Natural killer cell (primary cell): ENCODE measurements at regions not wholly inside any gene's neighbourhood (a gene's known extent, or its start where the extent isn't known, plus 50 kb on each side); places are given as distances from the start of the nearest gene placed in this dataset.

ENCODE experiments used
- ATAC-seq, 3 donors: fragments of 150-1000 bp in 2 of 3; fragments of 200-7000 bp in 1 of 3; cut with Tn5 transposase; 1 replicate in 1 of 3; 2 replicates in 2 of 3; pipeline ENCODE4 v1.10.0; 2021; ENCODE audit warnings: mild to moderate bottlenecking in 2 of 3, moderate library complexity in 2 of 3
- DNase-seq, 2 donors: peaks; one replicate each; pipeline versions ENCODE4 v3.0.0 to v3.0.0-alpha.2; 2013 to 2021; ENCODE audit warnings: mixed read lengths in 1 of 2
- H3K27ac ChIP-seq: one replicate; pipeline ENCODE4 v1.5.1; 2013; ENCODE audit warnings: mild to moderate bottlenecking, low read length
- H3K27me3 ChIP-seq: one replicate; pipeline ENCODE4 v1.6.1; 2013; ENCODE audit warnings: low read length; ENCODE audit not compliant: control insufficient read depth, insufficient read depth
- H3K36me3 ChIP-seq: one replicate; pipeline ENCODE4 v1.6.1; 2013; ENCODE audit warnings: low read length; ENCODE audit not compliant: control insufficient read depth, insufficient read depth
- H3K4me1 ChIP-seq: one replicate; pipeline ENCODE4 v1.6.1; 2013; ENCODE audit warnings: low read length; ENCODE audit not compliant: control insufficient read depth, insufficient read depth
- H3K4me3 ChIP-seq: one replicate; pipeline ENCODE4 v1.5.1; 2013; ENCODE audit warnings: low read length
- H3K9me3 ChIP-seq: one replicate; pipeline ENCODE4 v1.6.1; 2013; ENCODE audit warnings: low read length; ENCODE audit not compliant: control insufficient read depth, insufficient read depth
- H3K27ac Mint-ChIP-seq, 2 donors: one replicate each; pipeline ENCODE4 v1.8.0; 2022; ENCODE audit warnings: mild to moderate bottlenecking in 2 of 2, mixed read lengths in 2 of 2, moderate library complexity in 1 of 2
- H3K27me3 Mint-ChIP-seq, 2 donors: one replicate each; pipeline ENCODE4 v1.8.0; 2022; ENCODE audit warnings: low read depth in 2 of 2, mixed read lengths in 2 of 2
- H3K36me3 Mint-ChIP-seq: one replicate; pipeline ENCODE4 v1.8.0; 2022; ENCODE audit warnings: mixed read lengths
- H3K4me1 Mint-ChIP-seq, 2 donors: one replicate each; pipeline ENCODE4 v1.8.0; 2022; ENCODE audit warnings: mixed read lengths in 2 of 2
- H3K4me3 Mint-ChIP-seq: one replicate; pipeline ENCODE4 v1.8.0; 2022; ENCODE audit warnings: mild to moderate bottlenecking, moderate library complexity, mixed read lengths
- H3K9me3 Mint-ChIP-seq, 2 donors: one replicate each; pipeline ENCODE4 v1.8.0; 2022; ENCODE audit warnings: mixed read lengths in 2 of 2
- CTCF ChIP-seq: fragments of 200-600 bp; IDR thresholded peaks from one replicate; pipeline ENCODE4 v1.8.0; 2022; ENCODE audit warnings: antibody characterized with exemption
- WGBS: methylation state at CpG from one replicate; pipeline ENCODE4 v1.1.7; 2013; ENCODE audit warnings: missing lambda C conversion rate; ENCODE audit not compliant: insufficient coverage; 5-methylcytosine and 5-hydroxymethylcytosine counted together
- intact Hi-C: fragments of 100-400 bp; cut with micrococcal nuclease; formaldehyde crosslinking; loops from one replicate; pipeline ENCODE4 v1.14.2; 2022

DNA sequence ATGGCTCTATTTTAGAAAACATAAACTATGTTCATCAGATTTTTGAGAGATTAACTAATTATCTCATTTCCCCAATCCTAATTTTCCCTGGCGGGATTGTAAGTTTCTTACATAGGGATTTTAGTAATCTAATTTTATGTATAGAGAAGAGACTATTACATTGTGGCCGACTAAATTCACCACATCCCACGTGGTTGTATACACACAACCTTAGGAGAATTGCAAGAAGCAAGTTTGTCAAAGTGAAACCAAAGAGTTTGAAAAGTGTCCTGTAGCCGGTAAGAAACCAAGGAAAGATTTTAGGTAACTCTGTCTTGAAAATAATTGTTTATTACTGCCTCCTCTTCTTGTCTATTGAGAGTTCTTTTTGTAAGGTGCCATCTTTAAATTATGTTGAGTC, 550.6 kb downstream of the LTN1 start:
- Mint-ChIP-seq H3K27ac (no peak overlapping the region), H3K36me3 (peaks cover 15% of the 10 kb centered on the region), H3K9me3 (peaks cover 2 to 3% of the 10 kb centered on the region in 2 donors), H3K27me3 (no peaks in the 10 kb centered on the region), H3K4me1 (no peaks in the 10 kb centered on the region), H3K4me3 (no peak overlapping the region)
- TF ChIP-seq CTCF = no peak
- H3K4me3 ChIP-seq = no peak overlapping the region
- ATAC-seq (no peak), DNase-seq (no peak)
- no peaks in the 10 kb centered on the region for H3K9me3 ChIP-seq
- WGBS = 50% methylated on average over 1 of the region's 4 CpGs
- H3K4me1 ChIP-seq = no peaks in the 10 kb centered on the region
- H3K27ac ChIP-seq = no peak overlapping the region
- H3K27me3 ChIP-seq = no peaks in the 10 kb centered on the region
- intact Hi-C loops = no loop called here
- H3K36me3 ChIP-seq = no peaks in the 10 kb centered on the region

GRCh38 chr21:28439788-28440187, 552.9 kb downstream of the LTN1 start:
- Mint-ChIP-seq H3K4me1 (no peaks in the 10 kb centered on the region), H3K4me3 (no peak overlapping the region), H3K9me3 (no peaks in the 10 kb centered on the region), H3K27me3 (no peaks in the 10 kb centered on the region), H3K27ac (no peak overlapping the region), H3K36me3 (peaks cover 2% of the 10 kb centered on the region)
- no peaks in the 10 kb centered on the region for H3K27me3 ChIP-seq
- no peak overlapping the region for H3K4me3 ChIP-seq
- DNase-seq (no peak), ATAC-seq (no peak)
- intact Hi-C loops = no loop called here
- TF ChIP-seq CTCF = no peak
- no peaks in the 10 kb centered on the region for H3K9me3 ChIP-seq
- 83% methylated on average over 3 of the region's 3 CpGs for WGBS
- no peak overlapping the region for H3K27ac ChIP-seq
- H3K36me3 ChIP-seq = no peaks in the 10 kb centered on the region
- H3K4me1 ChIP-seq = no peaks in the 10 kb centered on the region

GRCh38 chr21:28439251-28439650, 553.4 kb downstream of the LTN1 start:
- no peak overlapping the region for H3K4me3 Mint-ChIP-seq
- H3K9me3 Mint-ChIP-seq = no peaks in the 10 kb centered on the region
- intact Hi-C loops = no loop called here
- no peak overlapping the region for H3K27ac Mint-ChIP-seq
- Histone ChIP-seq H3K9me3 (no peaks in the 10 kb centered on the region), H3K27me3 (no peaks in the 10 kb centered on the region), H3K4me1 (no peaks in the 10 kb centered on the region), H3K36me3 (no peaks in the 10 kb centered on the region), H3K27ac (no peak overlapping the region), H3K4me3 (no peak overlapping the region)
- 87% methylated on average over 3 of the region's 4 CpGs for WGBS
- no peaks in the 10 kb centered on the region for H3K27me3 Mint-ChIP-seq
- ATAC-seq (no peak), DNase-seq (no peak)
- no peaks in the 10 kb centered on the region for H3K36me3 Mint-ChIP-seq
- TF ChIP-seq CTCF = no peak
- no peaks in the 10 kb centered on the region for H3K4me1 Mint-ChIP-seq

- 100% methylated on average over 1 of the region's 2 CpGs for WGBS
- no peaks in the 10 kb centered on the region for H3K9me3 Mint-ChIP-seq
- Histone ChIP-seq H3K4me1 (no peaks in the 10 kb centered on the region), H3K9me3 (no peaks in the 10 kb centered on the region), H3K27me3 (no peaks in the 10 kb centered on the region), H3K27ac (no peak overlapping the region), H3K4me3 (no peak overlapping the region), H3K36me3 (no peaks in the 10 kb centered on the region)
- no peaks in the 10 kb centered on the region for H3K27me3 Mint-ChIP-seq
- H3K27ac Mint-ChIP-seq = no peak overlapping the region
- no peak for TF ChIP-seq CTCF
- H3K36me3 Mint-ChIP-seq = no peaks in the 10 kb centered on the region
- no peaks in the 10 kb centered on the region for H3K4me1 Mint-ChIP-seq
- intact Hi-C loops = no loop called here
- no peak overlapping the region for H3K4me3 Mint-ChIP-seq
- DNase-seq (no peak), ATAC-seq (no peak)
Observed at GRCh38 chr21:28437061-28437460, 555.6 kb downstream of the LTN1 start.
